ENCODE measurements at regions not wholly inside any gene's neighbourhood (a gene's known extent, or its start where the extent isn't known, plus 50 kb on each side); places are given as distances from the start of the nearest gene placed in this dataset.

DNA sequence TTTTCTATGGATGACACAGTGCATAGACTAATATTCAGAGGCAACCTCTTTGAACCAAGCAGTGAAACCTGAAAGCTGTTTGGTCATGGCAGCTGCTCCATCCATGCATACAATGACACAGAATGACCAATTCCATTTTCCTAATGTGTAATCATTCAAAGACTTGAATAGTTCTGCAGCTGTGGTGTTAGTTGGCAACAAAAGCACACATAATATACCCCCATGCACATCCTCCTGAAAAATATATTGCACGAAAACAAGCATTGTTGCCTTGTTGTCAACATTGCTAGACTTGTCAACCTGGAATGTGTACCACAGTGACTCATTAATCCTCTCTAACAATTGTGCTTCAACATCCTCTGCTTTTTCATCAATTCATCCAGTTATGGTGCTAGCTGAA, 71.0 kb upstream of the SEMA6A start:
- no peaks in the 10 kb centered on the region for H3K4me1 Mint-ChIP-seq
- no peak for DNase-seq
- H3K36me3 Mint-ChIP-seq: no peaks in the 10 kb centered on the region
- H3K4me3 Mint-ChIP-seq: no peak overlapping the region
- H3K27ac Mint-ChIP-seq: no peak overlapping the region
- H3K27me3 Mint-ChIP-seq: no peaks in the 10 kb centered on the region
- CTCF ChIA-PET: no interaction called here
- no peaks in the 10 kb centered on the region for H3K9me3 Mint-ChIP-seq

GRCh38 chr5:116640236-116640635, 65.6 kb upstream of the SEMA6A start:
- no peaks in the 10 kb centered on the region for H3K9me3 Mint-ChIP-seq
- no peaks in the 10 kb centered on the region for H3K36me3 Mint-ChIP-seq
- H3K4me1 Mint-ChIP-seq: no peaks in the 10 kb centered on the region
- no peaks in the 10 kb centered on the region for H3K27me3 Mint-ChIP-seq
- no peak overlapping the region for H3K4me3 Mint-ChIP-seq
- no peak overlapping the region for H3K27ac Mint-ChIP-seq
- DNase-seq: no peak
- CTCF ChIA-PET: no interaction called here

DNA sequence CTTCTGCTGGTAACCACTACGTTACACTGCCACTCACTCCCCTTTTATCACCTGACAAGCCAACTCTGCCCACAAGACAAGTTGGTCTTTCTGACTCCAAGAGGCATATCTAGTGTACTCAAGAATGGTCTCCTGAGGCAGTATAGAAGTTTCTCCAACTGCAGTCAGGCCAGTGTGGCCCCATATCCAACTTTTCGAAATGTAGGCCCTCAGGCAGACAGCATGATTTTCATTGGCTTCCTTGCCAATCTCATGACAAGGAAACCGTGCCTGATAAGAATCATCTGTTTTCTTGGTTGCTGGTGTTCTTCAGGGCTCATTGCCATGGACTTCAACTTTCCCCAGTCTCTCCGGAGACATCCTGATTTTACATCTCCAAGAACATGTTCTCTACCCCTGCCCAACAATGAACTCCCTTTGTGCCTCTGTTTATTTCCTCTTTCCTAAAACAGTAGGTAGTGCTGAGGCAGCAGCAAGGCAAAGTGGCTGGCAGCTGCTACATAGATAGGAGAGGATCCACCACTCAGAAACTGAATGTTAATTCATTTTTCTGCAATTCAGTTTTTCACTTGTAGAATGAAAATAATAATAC, 62.6 kb upstream of the SEMA6A start:
- no peak for DNase-seq
- Mint-ChIP-seq H3K4me1 (no peaks in the 10 kb centered on the region), H3K4me3 (no peak overlapping the region), H3K9me3 (no peaks in the 10 kb centered on the region), H3K27ac (no peak overlapping the region), H3K27me3 (no peaks in the 10 kb centered on the region), H3K36me3 (no peaks in the 10 kb centered on the region)
- CTCF ChIA-PET: no interaction called here

- Mint-ChIP-seq H3K27ac (no peak overlapping the region), H3K4me1 (no peaks in the 10 kb centered on the region), H3K9me3 (no peaks in the 10 kb centered on the region), H3K27me3 (no peaks in the 10 kb centered on the region), H3K36me3 (no peaks in the 10 kb centered on the region), H3K4me3 (no peak overlapping the region)
- DNase-seq: no peak
- CTCF ChIA-PET: no interaction called here
Observed at GRCh38 chr5:116632890-116633289, 58.3 kb upstream of the SEMA6A start.

- no peaks in the 10 kb centered on the region for H3K9me3 Mint-ChIP-seq
- H3K4me1 Mint-ChIP-seq: no peaks in the 10 kb centered on the region
- H3K36me3 Mint-ChIP-seq: no peaks in the 10 kb centered on the region
- no peak overlapping the region for H3K27ac Mint-ChIP-seq
- no peak overlapping the region for H3K4me3 Mint-ChIP-seq
- no peaks in the 10 kb centered on the region for H3K27me3 Mint-ChIP-seq
- CTCF ChIA-PET: no interaction called here
- no peak for DNase-seq
Observed at GRCh38 chr5:116631147-116631546, 56.5 kb upstream of the SEMA6A start.

- no peaks in the 10 kb centered on the region for H3K27me3 Mint-ChIP-seq
- H3K9me3 Mint-ChIP-seq: no peaks in the 10 kb centered on the region
- H3K4me1 Mint-ChIP-seq: no peaks in the 10 kb centered on the region
- DNase-seq: no peak
- CTCF ChIA-PET: no interaction called here
- H3K27ac Mint-ChIP-seq: no peak overlapping the region
- no peaks in the 10 kb centered on the region for H3K36me3 Mint-ChIP-seq
- H3K4me3 Mint-ChIP-seq: no peak overlapping the region
Observed at GRCh38 chr5:116629168-116629567, 54.5 kb upstream of the SEMA6A start.

DNA sequence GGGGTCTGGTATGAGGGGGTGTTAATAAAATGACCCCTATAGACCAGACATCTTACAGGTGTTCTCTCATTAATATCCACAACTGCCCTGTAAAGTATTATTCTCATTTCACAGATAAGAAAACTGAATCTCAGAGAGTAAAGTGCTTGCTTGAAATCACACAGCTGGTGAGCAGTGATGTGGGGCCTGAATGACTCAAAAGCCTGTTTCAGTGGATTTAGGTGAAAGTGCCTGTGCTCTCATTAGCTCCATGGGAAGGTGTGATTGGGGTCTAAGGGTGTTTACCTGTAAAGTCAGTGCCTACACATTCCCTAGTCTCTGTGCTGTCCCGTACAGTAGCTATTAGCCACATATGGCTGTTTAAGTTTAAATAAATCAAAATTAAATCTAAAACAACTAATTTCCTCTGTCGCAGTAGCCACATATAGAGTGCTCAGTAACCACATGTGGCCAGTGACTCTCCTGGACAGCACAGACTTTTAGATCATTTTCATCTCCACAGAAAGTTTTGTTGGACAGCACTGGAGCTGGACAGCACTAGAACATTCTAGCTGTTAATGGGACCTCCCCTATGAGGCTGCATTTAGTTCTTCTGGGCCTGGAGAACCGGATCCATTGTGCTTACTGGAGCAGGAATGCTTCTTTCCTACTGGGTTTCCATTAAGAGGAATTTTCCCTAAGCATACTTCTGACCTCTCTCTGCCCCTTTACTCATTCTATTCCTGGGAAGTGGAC, 52.5 kb upstream of the SEMA6A start:
- Mint-ChIP-seq H3K27me3 (no peaks in the 10 kb centered on the region), H3K4me1 (no peaks in the 10 kb centered on the region), H3K4me3 (no peak overlapping the region), H3K27ac (no peak overlapping the region), H3K9me3 (no peaks in the 10 kb centered on the region), H3K36me3 (no peaks in the 10 kb centered on the region)
- DNase-seq: no peak
- CTCF ChIA-PET: no interaction called here

DNA sequence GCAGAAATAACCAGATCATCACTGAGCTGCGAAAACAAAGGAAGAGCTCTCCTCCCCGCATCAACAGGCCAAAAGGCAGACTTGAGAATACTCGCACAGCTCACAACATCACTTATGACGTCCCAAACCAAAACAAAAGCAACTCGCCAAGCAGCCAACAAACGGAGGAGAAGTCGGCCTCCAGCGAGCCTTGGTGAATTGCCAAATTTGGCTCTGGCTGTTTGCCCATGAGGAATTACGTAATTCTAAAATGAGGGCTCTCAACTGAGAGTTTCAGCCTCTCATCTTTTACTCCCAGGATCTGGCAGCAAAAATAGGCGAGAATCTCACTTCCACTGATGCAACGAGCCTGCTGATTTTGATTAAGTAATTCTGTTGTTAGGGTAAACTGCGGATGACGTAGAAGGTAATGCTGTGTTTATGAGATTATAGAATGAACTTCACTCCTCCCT, 51.7 kb upstream of the SEMA6A start:
- Mint-ChIP-seq H3K4me1 (no peaks in the 10 kb centered on the region), H3K36me3 (no peaks in the 10 kb centered on the region), H3K27ac (no peak overlapping the region), H3K9me3 (no peaks in the 10 kb centered on the region), H3K4me3 (no peak overlapping the region), H3K27me3 (no peaks in the 10 kb centered on the region)
- CTCF ChIA-PET: no interaction called here
- DNase-seq: no peak

Measured in activated naive CD4-positive, alpha-beta T cell treated with anti-CD3 and anti-CD28 coated beads, Interleukin-2, amount 10 ng/mL, durations not matched to agents 7 days and 5 days (primary cell).